ENCODE measurements at regions not wholly inside any gene's neighbourhood (a gene's known extent, or its start where the extent isn't known, plus 50 kb on each side); places are given as distances from the start of the nearest gene placed in this dataset.
"Not testable (repeated sequence)": the region's sequence is repeated elsewhere in the genome, so short reads cannot be mapped to it uniquely, and the experiment has no call there.

- Histone ChIP-seq H2AFZ (ENCODE audit: low read depth, low read length) (no peak overlapping the region), H3K4me2 (ENCODE audit: low read length, poor library complexity, severe bottlenecking) (no peak overlapping the region), H4K8ac (ENCODE audit: low read length) (no peak overlapping the region), H3K27me3 (ENCODE audit: control insufficient read depth in 1 of 2, insufficient read depth in 1 of 2, low read length in 2 of 2) (no peaks in the 10 kb centered on the region), H2BK12ac (ENCODE audit: low read length in 2 of 2) (no peak overlapping the region), H3K79me1 (replicated peaks; ENCODE audit: low read length, poor library complexity, severe bottlenecking) (no peaks in the 10 kb centered on the region), H2BK120ac (ENCODE audit: low read depth, low read length) (no peak overlapping the region), H3K27ac (ENCODE audit: low read length, poor library complexity, severe bottlenecking) (no peak overlapping the region), H3K36me3 (ENCODE audit: control insufficient read depth in 1 of 2, insufficient read depth in 2 of 2, low read depth in 1 of 2, low read length in 2 of 2) (no peaks in the 10 kb centered on the region), H2BK15ac (ENCODE audit: low read depth, poor library complexity, severe bottlenecking) (no peak overlapping the region), H3K9ac (ENCODE audit: low read length) (no peak overlapping the region), H3K14ac (ENCODE audit: low read length in 2 of 2) (no peak overlapping the region), H3K18ac (ENCODE audit: low read depth in 1 of 2, low read length in 2 of 2) (no peak overlapping the region), H4K91ac (ENCODE audit: low read length) (no peak overlapping the region), H3K23ac (ENCODE audit: low read length in 2 of 2) (no peak overlapping the region), H3K4me1 (ENCODE audit: control insufficient read depth, insufficient read depth, low read depth, low read length) (no peaks in the 10 kb centered on the region), H3K4ac (ENCODE audit: low read depth in 1 of 2, low read length in 2 of 2) (no peak overlapping the region), H2BK5ac (ENCODE audit: low read depth, low read length, poor library complexity, severe bottlenecking) (no peak overlapping the region), H3K4me3 (ENCODE audit: insufficient read depth in 1 of 2, low read depth in 1 of 2, low read length in 2 of 2) (no peak overlapping the region), H3K9me3 (ENCODE audit: control insufficient read depth, low read length) (peaks cover 4% of the 10 kb centered on the region), H2AK5ac (ENCODE audit: low read length, severe bottlenecking) (no peak overlapping the region)
- no peak for DNase-seq
- WGBS, result no CpG with 5 or more reads among the region's 2 CpGs
Measured at GRCh38 chr6:141370438-141370837, 762.3 kb upstream of the GJE1 start.

- not testable (repeated sequence) for H3K23ac ChIP-seq (ENCODE audit: low read length in 2 of 2); H3K18ac ChIP-seq (ENCODE audit: low read depth in 1 of 2, low read length in 2 of 2); H2BK15ac ChIP-seq (ENCODE audit: low read depth, poor library complexity, severe bottlenecking); H2BK12ac ChIP-seq (ENCODE audit: low read length in 2 of 2); H2AFZ ChIP-seq (ENCODE audit: low read depth, low read length); H3K14ac ChIP-seq (ENCODE audit: low read length in 2 of 2); H3K4me1 ChIP-seq (ENCODE audit: control insufficient read depth, insufficient read depth, low read depth, low read length); H3K27me3 ChIP-seq (ENCODE audit: control insufficient read depth in 1 of 2, insufficient read depth in 1 of 2, low read length in 2 of 2); H2BK5ac ChIP-seq (ENCODE audit: low read depth, low read length, poor library complexity, severe bottlenecking); H3K36me3 ChIP-seq (ENCODE audit: control insufficient read depth in 1 of 2, insufficient read depth in 2 of 2, low read depth in 1 of 2, low read length in 2 of 2); H4K91ac ChIP-seq (ENCODE audit: low read length); H3K4me2 ChIP-seq (ENCODE audit: low read length, poor library complexity, severe bottlenecking); H3K4me3 ChIP-seq (ENCODE audit: insufficient read depth in 1 of 2, low read depth in 1 of 2, low read length in 2 of 2); H3K9ac ChIP-seq (ENCODE audit: low read length); H4K8ac ChIP-seq (ENCODE audit: low read length); H3K4ac ChIP-seq (ENCODE audit: low read depth in 1 of 2, low read length in 2 of 2); H3K27ac ChIP-seq (ENCODE audit: low read length, poor library complexity, severe bottlenecking); H2AK5ac ChIP-seq (ENCODE audit: low read length, severe bottlenecking); DNase-seq; H2BK120ac ChIP-seq (ENCODE audit: low read depth, low read length); H3K9me3 ChIP-seq (ENCODE audit: control insufficient read depth, low read length); H3K79me1 ChIP-seq (replicated peaks; ENCODE audit: low read length, poor library complexity, severe bottlenecking)
- no CpG with 5 or more reads among the region's 1 CpG for WGBS
Measured at GRCh38 chr6:141366796-141367195, 765.9 kb upstream of the GJE1 start.

GRCh38 chr6:141364694-141365093, 768.0 kb upstream of the GJE1 start:
- Histone ChIP-seq H2BK120ac (ENCODE audit: low read depth, low read length) (no peak overlapping the region), H3K79me1 (replicated peaks; ENCODE audit: low read length, poor library complexity, severe bottlenecking) (no peaks in the 10 kb centered on the region), H2BK5ac (ENCODE audit: low read depth, low read length, poor library complexity, severe bottlenecking) (no peak overlapping the region), H3K27ac (ENCODE audit: low read length, poor library complexity, severe bottlenecking) (no peak overlapping the region), H3K9ac (ENCODE audit: low read length) (no peak overlapping the region), H3K36me3 (ENCODE audit: control insufficient read depth in 1 of 2, insufficient read depth in 2 of 2, low read depth in 1 of 2, low read length in 2 of 2) (no peaks in the 10 kb centered on the region), H3K18ac (ENCODE audit: low read depth in 1 of 2, low read length in 2 of 2) (no peak overlapping the region), H2AFZ (ENCODE audit: low read depth, low read length) (no peak overlapping the region), H3K9me3 (ENCODE audit: control insufficient read depth, low read length) (peaks cover 4% of the 10 kb centered on the region), H3K4me1 (ENCODE audit: control insufficient read depth, insufficient read depth, low read depth, low read length) (no peaks in the 10 kb centered on the region), H3K4ac (ENCODE audit: low read depth in 1 of 2, low read length in 2 of 2) (no peak overlapping the region), H3K4me3 (ENCODE audit: insufficient read depth in 1 of 2, low read depth in 1 of 2, low read length in 2 of 2) (no peak overlapping the region), H2BK12ac (ENCODE audit: low read length in 2 of 2) (no peak overlapping the region), H2BK15ac (ENCODE audit: low read depth, poor library complexity, severe bottlenecking) (no peak overlapping the region), H4K8ac (ENCODE audit: low read length) (no peak overlapping the region), H3K23ac (ENCODE audit: low read length in 2 of 2) (no peak overlapping the region), H2AK5ac (ENCODE audit: low read length, severe bottlenecking) (no peak overlapping the region), H3K27me3 (ENCODE audit: control insufficient read depth in 1 of 2, insufficient read depth in 1 of 2, low read length in 2 of 2) (no peaks in the 10 kb centered on the region), H4K91ac (ENCODE audit: low read length) (no peak overlapping the region), H3K4me2 (ENCODE audit: low read length, poor library complexity, severe bottlenecking) (no peak overlapping the region), H3K14ac (ENCODE audit: low read length in 2 of 2) (no peak overlapping the region)
- DNase-seq, result no peak
- 88% methylated on average over 1 of the region's 3 CpGs for WGBS

- Histone ChIP-seq H4K91ac (ENCODE audit: low read length) (no peak overlapping the region), H3K9ac (ENCODE audit: low read length) (no peak overlapping the region), H3K14ac (ENCODE audit: low read length in 2 of 2) (no peak overlapping the region), H2BK15ac (ENCODE audit: low read depth, poor library complexity, severe bottlenecking) (no peak overlapping the region), H2AFZ (ENCODE audit: low read depth, low read length) (no peak overlapping the region), H2BK5ac (ENCODE audit: low read depth, low read length, poor library complexity, severe bottlenecking) (no peak overlapping the region), H3K9me3 (ENCODE audit: control insufficient read depth, low read length) (peaks cover 3% of the 10 kb centered on the region), H2AK5ac (ENCODE audit: low read length, severe bottlenecking) (no peak overlapping the region), H3K27ac (ENCODE audit: low read length, poor library complexity, severe bottlenecking) (no peak overlapping the region), H3K4me3 (ENCODE audit: insufficient read depth in 1 of 2, low read depth in 1 of 2, low read length in 2 of 2) (no peak overlapping the region), H2BK12ac (ENCODE audit: low read length in 2 of 2) (no peak overlapping the region), H3K23ac (ENCODE audit: low read length in 2 of 2) (no peak overlapping the region), H3K4me1 (ENCODE audit: control insufficient read depth, insufficient read depth, low read depth, low read length) (no peaks in the 10 kb centered on the region), H3K27me3 (ENCODE audit: control insufficient read depth in 1 of 2, insufficient read depth in 1 of 2, low read length in 2 of 2) (no peaks in the 10 kb centered on the region), H4K8ac (ENCODE audit: low read length) (no peak overlapping the region), H3K36me3 (ENCODE audit: control insufficient read depth in 1 of 2, insufficient read depth in 2 of 2, low read depth in 1 of 2, low read length in 2 of 2) (no peaks in the 10 kb centered on the region), H3K4ac (ENCODE audit: low read depth in 1 of 2, low read length in 2 of 2) (no peak overlapping the region), H3K79me1 (replicated peaks; ENCODE audit: low read length, poor library complexity, severe bottlenecking) (no peaks in the 10 kb centered on the region), H2BK120ac (ENCODE audit: low read depth, low read length) (no peak overlapping the region), H3K4me2 (ENCODE audit: low read length, poor library complexity, severe bottlenecking) (no peak overlapping the region), H3K18ac (ENCODE audit: low read depth in 1 of 2, low read length in 2 of 2) (no peak overlapping the region)
- WGBS, result no CpG with 5 or more reads among the region's 2 CpGs
- DNase-seq, result no peak
Measured at GRCh38 chr6:141364232-141364631, 768.5 kb upstream of the GJE1 start.
